ENCODE measurements at regions not wholly inside any gene's neighbourhood (a gene's known extent, or its start where the extent isn't known, plus 50 kb on each side); places are given as distances from the start of the nearest gene placed in this dataset.

DNA sequence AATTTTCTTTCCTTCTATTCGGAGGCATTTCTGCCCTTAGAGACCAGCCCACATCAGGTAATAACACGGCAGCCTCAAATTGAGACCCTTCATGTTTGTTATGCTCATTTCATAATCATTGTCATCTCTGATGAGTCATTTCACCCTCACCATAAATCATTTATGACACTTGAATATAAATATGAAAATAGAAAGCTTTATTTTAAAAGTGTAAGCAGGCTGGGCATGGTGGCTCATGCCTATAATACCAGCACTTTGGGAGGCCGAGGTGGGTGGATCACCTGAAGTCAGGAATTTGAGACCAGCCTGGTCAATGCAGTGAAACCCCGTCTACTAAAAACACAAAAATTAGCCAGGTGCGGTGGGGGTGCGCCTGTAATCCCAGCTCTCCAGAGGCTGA is 57.4 kb upstream of the EGFR start:
- no peak for TF ChIP-seq POLR2A (IDR thresholded peaks at IDR 0.05; ENCODE audit: low read depth, low read length)
- no peak for TF ChIP-seq TAF1 (IDR thresholded peaks at IDR 0.05; ENCODE audit: low read depth, low read length)
- no peak for TF ChIP-seq POU2F2 (IDR thresholded peaks at IDR 0.05; ENCODE audit: low read depth, low read length)
- no peak for TF ChIP-seq SPI1 (IDR thresholded peaks at IDR 0.05; ENCODE audit: low read depth, low read length)
- no peak for TF ChIP-seq POLR2AphosphoS5 (IDR thresholded peaks at IDR 0.05; ENCODE audit: low read depth, low read length)
- no peak for TF ChIP-seq PAX5 (IDR thresholded peaks at IDR 0.05; ENCODE audit: insufficient read depth, low read length, severe bottlenecking)
